Esophagus squamous epithelium (tissue), 5 donors: ENCODE measurements at regions not wholly inside any gene's neighbourhood (a gene's known extent, or its start where the extent isn't known, plus 50 kb on each side); places are given as distances from the start of the nearest gene placed in this dataset.

ENCODE experiments used
- DNase-seq: peaks from one replicate; lab custom pipeline; 2025; lab: John Stamatoyannopoulos, UW
- H3K27ac ChIP-seq, 4 donors: fragments of 200-600 bp; sonication (generic); one replicate each; pipeline ENCODE4 v1.5.1; 2016 to 2019; ENCODE audit warnings: mild to moderate bottlenecking in 1 of 4
- H3K27me3 ChIP-seq, 4 donors: fragments of 200-600 bp; sonication (generic); 1 replicate in 3 of 4; 2 replicates in 1 of 4; pipeline versions ENCODE4 v1.5.1 to v1.6.0; 2017 to 2021; ENCODE audit warnings: antibody characterized with exemption in 1 of 4
- H3K36me3 ChIP-seq, 3 donors: fragments of 200-600 bp; sonication (generic); one replicate each; pipeline ENCODE4 v1.5.1; 2016 to 2019
- H3K4me1 ChIP-seq, 3 donors: fragments of 200-600 bp; sonication (generic); one replicate each; pipeline ENCODE4 v1.5.1; 2017 to 2019
- H3K4me3 ChIP-seq, 4 donors: fragments of 200-600 bp; sonication (generic); 1 replicate in 3 of 4; 2 replicates in 1 of 4; pipeline ENCODE4 v1.5.1; 2016 to 2019; ENCODE audit warnings: mild to moderate bottlenecking in 2 of 4, moderate library complexity in 1 of 4
- H3K9me3 ChIP-seq, 3 donors: fragments of 200-600 bp; sonication (generic); one replicate each; pipeline ENCODE4 v1.5.1; 2016 to 2019
- POLR2A ChIP-seq, 4 donors: fragments of 450-650 bp; IDR thresholded peaks; one replicate each; pipeline ENCODE4 v1.6.1; 2017; ENCODE audit warnings: antibody characterized with exemption in 4 of 4, mild to moderate bottlenecking in 4 of 4, moderate library complexity in 3 of 4
- WGBS, 2 donors: methylation state at CpG; one replicate each; pipeline ENCODE4 v1.1.5; 2018; 5-methylcytosine and 5-hydroxymethylcytosine counted together
- intact Hi-C: fragments of 100-400 bp; cut with DNase I; formaldehyde crosslinking; loops from one replicate; pipeline ENCODE4 v1.15.0; 2022
- TF ChIP-seq, protein P1 (sequence below), 6 experiments: fragments of 450-650 bp in 4 of 6; fragments of 200-600 bp in 2 of 6; sonication (generic) in 2 of 6; IDR thresholded peaks; one replicate each; pipeline ENCODE4 v1.5.1; 2016 to 2019; ENCODE audit warnings: antibody characterized with exemption in 6 of 6, mild to moderate bottlenecking in 4 of 6, moderate library complexity in 4 of 6
- donor health status: DM: yes; HTN: yes; CAD: no.

DNA sequence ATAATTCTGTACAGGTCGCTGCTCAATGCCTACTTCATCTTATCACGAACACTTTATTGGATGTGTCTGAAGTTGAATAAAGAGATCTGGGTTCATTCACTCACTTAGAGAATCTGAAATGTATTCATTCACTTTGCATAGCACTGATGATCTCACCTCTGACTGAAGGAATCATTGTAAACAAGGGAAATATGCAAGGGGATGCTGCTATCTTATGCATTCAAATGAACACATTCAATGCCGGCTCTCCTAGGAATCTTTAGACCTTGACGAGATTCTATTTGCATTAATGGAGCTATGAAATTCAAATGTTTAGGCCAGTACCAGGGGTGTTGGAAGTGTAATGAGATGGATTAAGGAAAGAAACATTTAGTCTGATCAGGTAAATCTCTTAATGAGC lies 200.6 kb upstream of the COBL start:
- no peaks in the 10 kb centered on the region for H3K27me3 ChIP-seq
- no peak overlapping the region for H3K4me3 ChIP-seq
- no peaks in the 10 kb centered on the region for H3K36me3 ChIP-seq
- no peak for DNase-seq
- H3K4me1 ChIP-seq: no peaks in the 10 kb centered on the region
- intact Hi-C loops: no loop called here
- H3K9me3 ChIP-seq: no peaks in the 10 kb centered on the region
- 62 to 64% methylated on average over 3 to 4 of the region's 4 CpGs for WGBS, 2 donors
- no peak for TF ChIP-seq POLR2A (IDR thresholded peaks at IDR 0.05)
- TF ChIP-seq, protein P1, sequence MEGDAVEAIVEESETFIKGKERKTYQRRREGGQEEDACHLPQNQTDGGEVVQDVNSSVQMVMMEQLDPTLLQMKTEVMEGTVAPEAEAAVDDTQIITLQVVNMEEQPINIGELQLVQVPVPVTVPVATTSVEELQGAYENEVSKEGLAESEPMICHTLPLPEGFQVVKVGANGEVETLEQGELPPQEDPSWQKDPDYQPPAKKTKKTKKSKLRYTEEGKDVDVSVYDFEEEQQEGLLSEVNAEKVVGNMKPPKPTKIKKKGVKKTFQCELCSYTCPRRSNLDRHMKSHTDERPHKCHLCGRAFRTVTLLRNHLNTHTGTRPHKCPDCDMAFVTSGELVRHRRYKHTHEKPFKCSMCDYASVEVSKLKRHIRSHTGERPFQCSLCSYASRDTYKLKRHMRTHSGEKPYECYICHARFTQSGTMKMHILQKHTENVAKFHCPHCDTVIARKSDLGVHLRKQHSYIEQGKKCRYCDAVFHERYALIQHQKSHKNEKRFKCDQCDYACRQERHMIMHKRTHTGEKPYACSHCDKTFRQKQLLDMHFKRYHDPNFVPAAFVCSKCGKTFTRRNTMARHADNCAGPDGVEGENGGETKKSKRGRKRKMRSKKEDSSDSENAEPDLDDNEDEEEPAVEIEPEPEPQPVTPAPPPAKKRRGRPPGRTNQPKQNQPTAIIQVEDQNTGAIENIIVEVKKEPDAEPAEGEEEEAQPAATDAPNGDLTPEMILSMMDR (IDR thresholded peaks at IDR 0.05): no peak
- H3K27ac ChIP-seq: no peak overlapping the region

DNA sequence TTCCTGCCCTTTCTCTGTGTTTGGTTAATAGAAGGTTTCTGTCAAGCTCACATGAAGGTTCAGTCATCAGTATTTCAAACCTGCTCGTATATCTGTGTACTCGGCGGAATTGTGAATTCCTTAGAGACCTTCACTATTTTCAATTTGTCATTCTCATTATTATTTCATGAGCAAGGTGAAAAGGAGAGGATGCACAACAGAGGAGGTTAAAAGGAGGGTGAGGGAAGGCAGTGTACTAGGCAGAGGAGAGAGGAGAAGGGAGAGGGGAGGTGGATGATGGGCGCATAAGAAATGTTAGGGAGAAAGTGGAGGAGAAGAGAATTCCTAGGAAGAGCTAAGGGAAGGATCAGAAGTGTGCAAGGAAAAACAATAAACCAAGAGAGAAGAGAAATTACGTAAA lies 185.0 kb upstream of the COBL start:
- DNase-seq: no peak
- Histone ChIP-seq H3K27me3 (no peaks in the 10 kb centered on the region), H3K9me3 (no peaks in the 10 kb centered on the region), H3K36me3 (no peaks in the 10 kb centered on the region), H3K4me1 (no peaks in the 10 kb centered on the region), H3K27ac (no peak overlapping the region), H3K4me3 (no peak overlapping the region)
- WGBS, 2 donors: 47 to 49% methylated on average over 5 of the region's 5 CpGs
- TF ChIP-seq, protein P1 (IDR thresholded peaks at IDR 0.05): no peak
- no peak for TF ChIP-seq POLR2A (IDR thresholded peaks at IDR 0.05)
- intact Hi-C loops: no loop called here

DNA sequence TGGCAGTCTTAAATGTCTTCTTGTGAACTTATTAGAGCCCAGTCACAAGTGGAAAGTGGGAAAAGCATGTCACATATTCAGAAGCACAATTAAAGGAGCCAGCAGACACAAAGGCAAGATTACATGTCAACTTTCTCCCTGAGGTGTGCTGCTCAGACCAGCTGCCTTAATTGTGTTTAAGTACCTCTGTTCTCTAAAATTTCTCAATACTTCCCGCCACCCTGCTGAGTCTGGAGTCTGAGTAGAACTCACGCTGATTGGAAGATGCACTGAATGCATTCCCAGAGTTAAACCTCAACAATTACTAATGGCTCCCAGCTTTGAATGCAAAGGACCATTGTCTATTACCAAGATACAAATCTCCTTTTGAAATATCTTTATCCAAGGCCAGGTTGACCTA lies 166.4 kb upstream of the COBL start:
- Histone ChIP-seq H3K4me1 (no peaks in the 10 kb centered on the region), H3K27ac (no peak overlapping the region), H3K4me3 (no peak overlapping the region), H3K9me3 (no peaks in the 10 kb centered on the region), H3K36me3 (no peaks in the 10 kb centered on the region), H3K27me3 (no peaks in the 10 kb centered on the region)
- TF ChIP-seq POLR2A (IDR thresholded peaks at IDR 0.05): no peak
- TF ChIP-seq, protein P1 (IDR thresholded peaks at IDR 0.05): no peak
- intact Hi-C loops: no loop called here
- no peak for DNase-seq
- 81 to 88% methylated on average over 2 of the region's 2 CpGs for WGBS, 2 donors

- H3K9me3 ChIP-seq: no peaks in the 10 kb centered on the region
- DNase-seq: no peak
- H3K27ac ChIP-seq: no peak overlapping the region
- H3K36me3 ChIP-seq: no peaks in the 10 kb centered on the region
- no peak overlapping the region for H3K4me3 ChIP-seq
- intact Hi-C loops: no loop called here
- TF ChIP-seq, protein P1 (IDR thresholded peaks at IDR 0.05): no peak
- TF ChIP-seq POLR2A (IDR thresholded peaks at IDR 0.05): no peak
- H3K27me3 ChIP-seq: no peaks in the 10 kb centered on the region
- no peaks in the 10 kb centered on the region for H3K4me1 ChIP-seq
- WGBS, 2 donors: 81 to 89% methylated on average over 3 of the region's 3 CpGs
These were observed 164.8 kb upstream of the COBL start for GRCh38 chr7:51481421-51481820.

GRCh38 chr7:51477819-51478218 lies 161.2 kb upstream of the COBL start:
- Histone ChIP-seq H3K36me3 (no peaks in the 10 kb centered on the region), H3K4me3 (no peak overlapping the region), H3K9me3 (no peaks in the 10 kb centered on the region), H3K27me3 (peaks cover 0 to 2% (median 0%) of the 10 kb centered on the region in 4 donors), H3K4me1 (no peaks in the 10 kb centered on the region), H3K27ac (no peak overlapping the region)
- intact Hi-C loops: no loop called here
- no peak for DNase-seq
- TF ChIP-seq, protein P1 (IDR thresholded peaks at IDR 0.05): no peak
- no peak for TF ChIP-seq POLR2A (IDR thresholded peaks at IDR 0.05)
- WGBS, 2 donors: 90 to 96% methylated on average over 6 to 7 of the region's 17 CpGs
